ENCODE measurements at regions not wholly inside any gene's neighbourhood (a gene's known extent, or its start where the extent isn't known, plus 50 kb on each side); places are given as distances from the start of the nearest gene placed in this dataset.

DNA sequence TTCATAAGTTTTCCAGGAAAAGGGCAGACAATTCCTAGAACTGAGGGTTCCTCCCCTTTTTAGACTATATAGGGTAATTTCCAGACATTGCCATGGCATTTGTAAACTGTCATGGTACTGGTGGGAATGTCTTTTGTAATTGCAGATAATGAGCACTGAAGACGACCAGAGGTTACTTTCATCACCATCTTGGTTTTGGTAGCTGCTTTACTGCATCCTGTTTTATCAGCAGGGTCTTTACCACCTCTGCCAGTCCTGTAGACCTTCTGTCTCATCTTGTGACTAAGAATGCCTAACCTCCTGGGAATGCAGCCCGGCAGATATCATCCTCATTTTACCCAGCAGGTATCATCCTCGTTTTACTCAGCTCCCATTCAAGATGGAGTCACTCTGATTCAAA, 583.9 kb upstream of the KLHL29 start:
- no peak for DNase-seq

DNA sequence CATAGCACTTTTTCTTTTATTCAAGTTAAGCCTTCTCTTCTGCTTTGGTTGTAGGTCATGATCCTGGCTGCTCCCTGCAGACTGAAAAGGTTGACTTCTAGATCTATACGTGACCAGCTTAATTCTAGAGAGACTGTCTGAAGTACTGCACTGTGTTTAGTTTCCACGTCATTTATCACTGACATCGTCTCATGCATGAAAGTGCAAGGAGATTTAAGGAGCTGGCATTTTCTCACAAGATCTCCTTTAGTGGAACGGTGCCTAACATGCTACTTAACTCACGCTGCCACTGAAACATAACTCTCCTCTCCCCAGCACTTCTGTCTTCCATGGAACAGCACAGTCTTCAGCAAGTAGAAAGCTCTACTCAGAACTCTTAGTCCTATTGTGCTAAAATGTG, 583.0 kb upstream of the KLHL29 start:
- no peak for DNase-seq

DNA sequence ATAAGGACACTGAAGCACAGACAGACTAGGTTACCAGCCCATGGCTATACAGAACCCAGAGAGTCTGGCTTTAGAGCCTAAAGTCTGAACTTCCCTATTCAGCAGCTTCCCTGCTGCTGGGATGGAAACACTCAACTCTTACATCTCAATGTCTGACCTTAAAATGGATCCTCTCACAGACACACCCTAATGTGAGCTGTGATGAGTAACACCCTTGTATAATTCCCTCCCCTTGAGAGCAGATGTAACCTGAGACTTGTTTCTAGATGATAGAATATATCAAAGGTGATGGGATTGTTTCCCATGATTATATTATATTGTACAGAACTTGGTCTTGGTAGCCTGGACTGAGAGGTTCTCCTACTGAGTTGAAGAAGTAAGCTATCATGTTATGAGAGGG, 577.1 kb upstream of the KLHL29 start:
- no peak for DNase-seq

DNA sequence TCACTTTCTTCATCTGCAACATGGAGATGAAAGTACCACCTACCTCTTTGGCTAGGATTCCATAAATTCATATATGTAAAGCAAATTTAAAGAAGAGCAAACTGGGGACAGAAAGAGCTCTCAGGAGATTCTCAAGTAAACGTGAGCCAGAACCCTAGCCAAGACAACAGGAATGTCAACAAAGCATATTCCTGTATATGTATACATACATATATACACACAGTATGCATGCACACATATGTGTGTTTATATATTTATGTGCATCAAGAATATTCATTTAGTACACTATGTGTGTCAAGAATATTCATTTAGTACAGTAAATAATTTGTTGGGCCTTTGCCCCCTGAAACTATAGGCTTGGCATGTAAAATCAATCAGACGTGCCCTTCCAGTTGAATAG, 574.4 kb upstream of the KLHL29 start:
- no peak for DNase-seq

DNA sequence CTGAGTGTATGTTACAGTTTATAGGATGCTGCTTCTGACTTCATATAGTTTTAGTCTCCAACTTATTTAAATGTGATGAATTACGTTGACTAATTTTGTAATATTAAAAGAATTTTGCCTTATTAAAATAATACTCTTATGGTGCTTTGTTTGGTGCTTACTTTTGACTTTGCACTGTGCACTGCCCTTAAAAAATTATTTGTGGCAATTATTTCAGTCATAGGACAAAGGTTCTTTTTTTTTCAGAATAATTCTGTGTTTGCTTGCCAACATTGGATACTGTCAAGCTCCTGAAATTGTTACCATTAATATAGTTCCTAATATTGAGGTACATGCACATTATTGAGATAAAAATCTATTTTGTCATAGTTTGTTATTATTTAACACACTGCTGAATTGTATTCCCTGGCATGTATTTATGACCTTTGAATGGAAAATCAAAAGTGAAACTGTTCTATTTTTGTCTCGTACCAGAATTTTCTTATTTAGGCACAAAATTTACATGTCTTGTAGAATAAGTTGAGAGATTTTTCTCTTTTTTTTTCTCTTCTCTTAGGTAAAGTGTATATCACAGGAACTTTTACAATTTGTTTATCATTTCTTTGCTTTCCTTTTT, 572.8 kb upstream of the KLHL29 start:
- no peak for DNase-seq

DNA sequence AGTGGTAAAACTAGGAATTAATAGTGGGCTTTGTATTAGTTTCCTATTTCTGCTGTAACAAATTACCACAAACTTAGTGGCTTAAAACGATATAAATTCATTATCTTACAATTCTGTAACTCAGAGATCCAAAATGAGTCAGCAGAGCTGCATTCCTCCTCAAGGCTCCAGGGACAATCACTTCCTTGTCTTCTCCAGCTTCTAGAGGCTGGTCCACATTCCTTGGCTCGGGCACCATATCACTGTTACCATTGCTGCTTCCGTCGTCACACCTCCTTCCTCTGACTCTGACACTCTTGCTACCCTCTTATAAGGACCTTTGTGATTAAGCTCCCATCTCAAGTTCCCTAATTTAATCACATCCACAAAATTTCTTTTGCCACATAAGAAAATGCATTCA, 567.8 kb upstream of the KLHL29 start:
- DNase-seq = no peak

DNA sequence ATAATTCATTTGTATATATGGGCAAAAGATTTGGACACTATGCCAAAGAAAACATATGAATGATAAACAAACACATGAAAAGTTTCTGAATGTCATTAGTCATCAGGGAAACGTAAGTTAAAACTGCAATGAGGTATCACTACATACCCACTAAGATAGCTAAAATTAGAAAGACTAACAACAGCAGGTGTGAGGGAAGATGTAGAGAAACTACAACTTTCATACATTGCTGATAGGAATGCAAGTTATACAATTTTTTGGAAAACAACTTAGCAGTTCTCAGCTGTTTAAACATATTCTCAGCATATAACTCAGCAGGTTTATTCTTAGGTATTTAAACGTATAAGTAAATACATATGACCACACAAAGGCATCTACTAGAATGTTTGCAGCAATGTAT, 563.5 kb upstream of the KLHL29 start:
- DNase-seq = no peak

DNA sequence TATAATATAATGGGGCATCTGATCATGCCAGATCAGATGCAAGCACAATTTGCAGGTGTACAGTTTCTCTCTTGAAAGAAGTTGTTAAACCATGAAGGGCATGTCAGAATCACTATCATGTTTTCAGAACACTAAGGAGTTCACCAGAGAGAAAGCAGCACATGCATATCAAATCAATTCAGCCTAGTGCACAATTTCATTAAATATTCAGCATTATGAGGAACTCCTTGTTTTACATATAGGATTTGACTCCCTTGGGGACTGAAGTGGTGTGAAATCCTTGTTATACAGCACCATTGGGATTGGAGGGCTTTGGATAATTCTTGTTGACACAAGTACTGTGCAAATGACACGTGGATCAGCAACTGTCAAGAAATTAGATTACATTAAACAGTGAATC, 562.1 kb upstream of the KLHL29 start:
- DNase-seq = no peak

DNA sequence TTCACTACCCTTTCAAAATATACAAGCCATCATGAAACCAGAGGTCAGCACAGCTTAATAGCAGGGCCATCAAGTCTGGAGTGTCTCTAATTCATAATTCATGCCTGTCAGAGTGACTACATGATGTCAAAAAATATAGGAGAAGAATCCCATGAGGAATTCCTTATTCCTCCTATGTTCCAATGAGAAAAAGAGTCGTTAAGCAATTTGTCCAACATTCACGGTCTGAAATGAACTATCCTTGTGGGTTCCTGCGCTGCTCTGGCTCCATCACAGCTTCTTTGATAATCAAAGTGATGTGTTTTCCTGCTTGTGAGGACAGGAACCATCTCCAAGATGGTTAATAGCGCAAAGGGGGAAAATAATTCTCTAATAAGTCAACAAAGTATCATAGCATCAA, 560.4 kb upstream of the KLHL29 start:
- DNase-seq = no peak

DNA sequence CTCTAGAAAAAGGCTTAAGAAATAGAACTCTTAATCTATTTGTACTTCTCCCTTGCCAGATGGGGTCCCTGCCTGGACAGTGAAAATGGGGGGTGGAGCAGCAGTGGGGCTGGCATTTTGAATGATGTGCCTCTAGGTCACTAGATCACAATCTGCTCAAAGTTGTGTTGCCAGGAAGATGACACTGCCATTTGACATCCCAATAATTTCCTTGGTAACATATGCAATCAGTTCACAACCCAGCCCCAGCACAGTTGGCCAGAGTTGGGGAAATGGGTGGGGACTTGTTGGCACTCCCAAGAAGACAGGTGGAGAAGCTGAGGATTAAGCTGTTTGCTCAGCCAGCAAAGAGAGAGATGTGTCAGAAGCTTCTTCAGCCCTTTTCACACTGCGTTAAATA, 558.3 kb upstream of the KLHL29 start:
- DNase-seq = no peak

DNA sequence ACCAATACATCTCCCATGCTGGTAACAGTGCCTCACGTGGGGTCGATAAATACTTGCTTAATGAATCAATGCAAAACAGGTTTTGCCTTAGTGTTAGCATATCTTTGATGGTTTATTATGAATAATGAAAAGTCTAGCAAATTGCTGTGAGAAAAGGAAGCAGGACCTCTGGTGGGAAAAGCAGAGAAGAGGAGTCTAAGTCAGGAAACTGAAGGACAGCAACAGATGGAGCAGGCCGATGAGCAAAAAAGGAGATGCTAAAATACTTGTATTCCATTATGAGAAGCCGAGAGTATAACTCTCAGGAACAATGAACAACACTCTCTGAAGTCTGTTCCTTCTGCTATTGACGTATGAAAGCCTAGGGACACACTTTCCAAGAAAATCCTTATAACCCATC, 555.2 kb upstream of the KLHL29 start:
- no peak for DNase-seq

DNA sequence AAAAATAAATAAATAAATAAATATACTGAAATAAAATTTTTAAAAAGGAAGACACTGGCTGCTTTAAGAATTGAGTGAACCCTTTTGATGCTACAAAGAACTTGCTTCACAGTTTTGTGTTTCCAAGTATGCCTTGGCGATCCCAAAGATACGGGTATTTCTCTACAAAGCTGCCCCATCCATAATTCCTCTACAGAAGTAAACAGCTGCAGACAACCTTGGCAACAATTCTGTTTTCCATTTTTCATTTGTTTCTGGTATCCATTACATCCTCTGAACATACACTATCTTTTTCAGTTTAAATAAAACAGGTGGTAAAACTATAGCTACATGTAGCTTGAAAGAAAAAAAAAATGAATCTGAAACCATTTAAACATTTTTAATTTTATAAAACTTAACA, 552.8 kb upstream of the KLHL29 start:
- no peak for DNase-seq

DNA sequence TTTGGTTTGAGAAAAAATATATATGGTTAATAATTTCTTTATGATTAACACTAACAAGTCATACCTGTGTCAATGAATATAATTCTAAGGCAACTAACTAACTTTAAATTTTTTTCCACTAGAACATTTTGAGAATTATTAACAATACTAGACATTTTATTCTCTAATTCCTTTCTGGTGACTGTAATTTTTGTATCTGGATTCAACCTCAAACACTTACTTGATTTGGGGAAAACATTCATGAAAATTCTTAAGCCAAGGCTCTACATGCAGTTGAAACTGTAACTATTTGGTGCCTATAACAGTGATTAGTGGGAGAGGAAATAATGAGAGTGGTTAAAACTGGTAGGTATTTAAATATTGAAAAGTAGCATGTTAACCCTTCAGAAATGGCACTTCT, 546.5 kb upstream of the KLHL29 start:
- no peak for DNase-seq

DNA sequence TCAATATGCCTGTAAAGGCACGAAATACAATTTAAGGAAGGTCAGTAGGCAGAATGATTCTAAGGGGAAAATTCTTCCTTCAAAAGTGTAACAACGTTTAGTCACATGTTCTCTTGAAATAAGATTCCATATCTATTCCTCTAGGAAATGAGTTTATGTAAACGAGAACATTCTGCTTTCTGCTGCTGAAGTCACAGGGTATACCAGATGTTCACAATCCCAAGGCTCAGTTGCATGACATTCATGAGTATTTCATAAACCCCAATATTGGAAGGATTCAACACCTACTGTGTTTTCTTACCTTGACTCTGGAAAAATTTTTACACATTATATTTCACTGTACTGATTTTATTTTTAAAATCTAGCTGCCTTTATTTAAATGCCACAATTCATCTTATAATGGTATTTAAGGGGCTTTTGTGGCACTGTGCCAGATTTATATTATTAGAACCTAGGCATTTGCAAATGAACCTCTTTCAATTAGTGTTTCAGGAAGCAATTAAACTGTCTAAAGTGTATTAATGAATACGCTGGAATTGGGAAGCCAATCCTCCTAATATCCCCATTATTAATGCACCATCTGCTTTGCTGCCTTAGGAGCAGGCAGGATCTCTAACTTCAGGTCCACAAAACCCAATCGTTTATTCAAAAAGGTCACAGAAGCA, 542.6 kb upstream of the KLHL29 start:
- DNase-seq = no peak

DNA sequence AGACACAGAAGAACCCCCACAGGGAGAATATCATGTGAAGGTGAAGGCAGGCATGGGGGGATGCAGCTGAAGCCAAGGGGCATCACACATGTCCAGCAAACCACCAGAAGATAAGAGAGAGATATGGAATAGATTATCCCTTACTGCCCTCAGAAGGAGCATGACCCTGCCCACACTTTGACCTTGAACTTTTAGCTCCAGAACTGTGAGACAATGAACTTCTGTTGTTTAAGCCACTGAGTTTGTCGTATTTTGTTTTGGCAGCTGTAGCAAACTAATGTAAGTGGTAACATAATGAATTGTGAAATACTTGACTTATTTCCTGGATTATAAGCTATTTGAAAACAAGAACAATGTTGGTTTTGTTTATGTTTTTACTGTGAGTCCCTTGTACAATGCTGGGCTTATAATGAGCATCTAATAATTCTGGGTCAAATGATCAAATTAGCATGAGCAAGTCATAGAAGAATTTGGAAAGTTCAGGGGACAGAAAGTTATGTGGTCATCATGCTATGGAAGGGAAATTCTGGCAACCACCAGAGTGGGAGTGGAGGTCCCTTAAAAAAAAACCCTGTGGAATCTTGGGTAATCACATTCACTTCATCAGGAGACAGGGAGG, 541.0 kb upstream of the KLHL29 start:
- DNase-seq = no peak

DNA sequence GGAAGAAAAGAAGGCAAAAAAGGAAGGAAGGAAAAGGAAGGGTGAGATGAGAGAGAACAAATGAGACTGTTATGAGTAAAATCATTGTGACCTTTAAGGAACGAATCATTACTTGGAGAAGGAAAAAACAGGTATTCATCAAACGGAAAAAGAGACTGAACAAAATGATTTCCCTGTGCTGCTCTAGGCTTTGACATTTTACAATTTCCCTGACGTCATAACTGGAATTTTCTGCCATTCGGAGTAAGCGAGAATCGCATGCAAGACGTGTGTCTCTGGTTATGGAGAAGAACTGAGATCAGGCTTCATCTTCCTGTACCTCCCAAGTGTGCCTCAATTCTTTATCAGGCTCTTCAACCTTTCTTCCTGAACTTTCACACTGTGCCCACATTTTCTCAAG, 534.7 kb upstream of the KLHL29 start:
- DNase-seq = no peak

DNA sequence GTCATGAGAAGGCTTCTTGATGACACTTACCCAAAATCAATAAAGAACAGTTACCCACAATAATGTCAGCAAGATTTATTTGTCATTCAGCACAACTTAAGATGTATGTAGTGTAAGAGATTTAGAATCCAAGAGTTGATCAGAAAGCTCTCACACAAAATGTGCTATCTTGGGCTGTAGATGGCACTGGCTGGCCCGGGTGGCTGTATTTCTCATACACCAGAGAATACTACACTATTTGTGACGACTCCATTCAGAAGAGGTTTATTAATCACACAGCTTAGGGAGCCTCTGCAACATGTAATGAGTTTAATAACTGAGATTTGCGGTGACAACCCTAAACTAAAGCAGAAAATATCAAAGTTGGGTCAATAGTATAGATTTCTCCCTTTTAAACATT, 530.4 kb upstream of the KLHL29 start:
- no peak for DNase-seq

DNA sequence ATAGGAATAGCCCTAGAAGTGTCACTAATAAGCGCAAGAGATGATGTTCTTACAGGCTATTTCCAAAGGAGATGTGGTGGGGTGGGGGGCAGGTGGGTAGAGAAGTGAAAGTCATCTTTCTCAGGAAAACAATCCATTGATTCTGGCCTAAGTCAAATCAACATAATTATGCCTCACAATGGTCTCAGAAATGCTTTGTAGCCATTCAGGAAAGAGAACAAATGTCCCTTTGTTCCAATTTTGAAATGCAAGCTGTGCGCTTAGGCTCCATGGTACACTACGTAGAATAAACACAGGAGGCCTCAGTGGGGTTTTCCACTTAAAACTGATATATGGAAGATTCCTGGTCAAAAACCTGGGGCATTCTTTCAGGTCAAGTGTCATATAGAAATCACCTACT, 529.9 kb upstream of the KLHL29 start:
- no peak for DNase-seq

DNA sequence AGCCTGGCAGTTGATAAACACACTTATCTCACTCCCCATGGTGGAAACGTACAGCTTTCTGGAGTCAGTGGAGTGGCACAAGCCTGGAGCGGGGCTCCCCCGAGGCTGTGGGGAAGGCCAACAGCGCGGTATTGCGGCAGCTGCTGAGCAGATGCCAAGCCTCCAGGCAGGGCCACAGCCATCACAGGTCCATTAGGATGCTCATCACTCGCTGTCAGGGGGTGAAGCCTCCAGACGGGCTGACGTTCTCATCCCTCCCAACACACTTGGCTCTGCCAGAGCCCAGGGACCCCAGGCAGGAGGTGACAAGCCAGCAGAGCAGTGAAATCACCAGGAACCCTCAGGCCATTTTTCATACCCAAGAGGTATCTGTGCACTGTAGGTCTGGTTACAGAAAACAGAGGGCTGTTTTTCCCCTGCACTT, 529.2 kb upstream of the KLHL29 start:
- no peak for DNase-seq

DNA sequence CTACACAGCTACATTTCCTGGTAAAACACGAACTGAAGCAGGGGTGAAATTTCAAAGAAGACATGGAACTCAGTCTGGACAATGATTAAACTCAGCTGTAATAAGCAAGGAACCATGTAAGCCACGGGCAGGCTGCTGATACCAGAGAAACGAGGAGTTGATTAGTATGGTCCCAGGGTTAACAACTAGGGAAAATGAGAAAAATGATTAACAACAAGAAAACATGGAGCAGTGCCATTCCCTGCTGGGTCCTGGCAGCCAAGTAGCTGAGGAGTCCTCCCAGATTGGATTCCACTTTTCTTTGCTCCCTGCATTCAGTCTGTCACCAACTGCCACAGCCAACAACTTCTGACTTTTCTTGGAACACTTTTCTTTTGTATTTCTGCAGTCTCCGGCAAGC, 517.0 kb upstream of the KLHL29 start:
- no peak for DNase-seq

DNA sequence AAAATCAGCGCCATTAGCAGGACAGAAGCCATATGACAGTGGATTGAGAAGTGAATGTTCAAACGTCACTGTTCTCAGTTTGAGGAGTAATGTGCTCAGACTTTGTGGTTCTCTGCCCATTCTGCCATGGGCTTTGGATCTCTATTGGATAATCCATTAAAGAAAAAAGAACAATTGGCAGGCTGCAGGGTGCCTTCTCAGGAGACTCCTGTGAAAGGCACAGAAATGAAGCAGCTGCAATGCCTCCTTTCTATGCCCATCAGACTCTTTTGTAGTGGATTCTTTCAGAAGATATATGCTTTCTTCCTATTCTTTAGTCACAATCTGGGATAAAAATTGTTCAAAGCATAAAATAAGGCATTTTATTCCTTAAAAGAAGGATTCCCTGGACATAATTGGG, 506.9 kb upstream of the KLHL29 start:
- DNase-seq = no peak

DNA sequence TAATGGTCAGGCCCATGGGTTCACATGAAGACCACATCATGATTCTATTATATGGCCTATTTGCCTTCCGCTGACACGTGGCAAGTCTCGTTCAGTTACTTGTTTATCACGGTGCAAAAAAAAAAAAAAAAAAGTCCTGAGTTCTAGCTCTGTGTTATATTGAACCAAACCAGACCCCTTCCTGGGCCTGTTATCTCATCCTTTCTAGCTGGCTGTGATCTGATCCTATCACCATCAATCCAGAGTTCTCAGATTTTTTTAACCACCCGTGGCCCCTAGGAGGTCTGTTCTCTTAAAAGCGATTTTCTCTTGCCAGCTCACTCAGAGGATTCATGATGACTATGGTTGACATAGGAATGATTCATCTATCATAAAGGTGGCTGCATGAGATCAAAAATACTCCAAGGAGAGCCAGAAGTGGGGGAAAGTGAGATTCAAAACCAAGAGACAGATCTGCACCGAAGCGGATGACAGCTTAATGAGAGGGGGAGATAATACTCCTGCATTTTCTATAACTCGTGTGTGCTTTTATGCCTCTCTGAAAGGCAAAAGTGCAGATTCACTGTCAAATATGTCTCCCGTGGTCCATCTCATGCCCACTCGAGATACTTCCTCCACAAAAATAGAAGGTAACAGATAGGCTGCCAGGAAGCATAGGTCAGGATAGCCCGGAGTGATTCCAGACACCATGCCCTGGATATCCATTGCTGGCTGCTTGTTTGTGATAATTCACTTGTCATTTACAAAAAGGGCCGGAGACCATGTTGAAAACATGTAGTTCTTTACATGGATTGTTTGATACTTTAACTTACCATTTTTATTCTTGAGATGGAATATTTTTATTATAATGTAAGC, 505.7 kb upstream of the KLHL29 start:
- no peak for DNase-seq

DNA sequence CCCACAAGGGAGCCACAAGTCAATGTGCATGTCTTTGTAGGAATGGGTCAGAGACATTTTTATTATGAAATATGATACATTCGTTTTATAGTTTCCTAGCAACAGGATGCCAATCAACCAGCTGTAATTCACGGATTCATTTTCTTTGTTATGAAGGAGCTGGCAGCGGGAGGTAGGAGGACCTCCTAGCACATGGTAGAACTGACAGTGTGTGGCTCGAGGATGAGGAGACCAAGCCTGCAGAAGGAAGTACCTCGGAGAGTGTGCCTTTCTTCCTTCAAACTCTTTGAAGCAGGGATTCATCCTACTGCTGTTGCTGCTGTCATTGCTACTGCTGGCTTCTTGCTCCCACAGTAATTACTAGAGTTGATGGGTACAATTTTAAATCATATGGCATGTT, 504.8 kb upstream of the KLHL29 start:
- no peak for DNase-seq

DNA sequence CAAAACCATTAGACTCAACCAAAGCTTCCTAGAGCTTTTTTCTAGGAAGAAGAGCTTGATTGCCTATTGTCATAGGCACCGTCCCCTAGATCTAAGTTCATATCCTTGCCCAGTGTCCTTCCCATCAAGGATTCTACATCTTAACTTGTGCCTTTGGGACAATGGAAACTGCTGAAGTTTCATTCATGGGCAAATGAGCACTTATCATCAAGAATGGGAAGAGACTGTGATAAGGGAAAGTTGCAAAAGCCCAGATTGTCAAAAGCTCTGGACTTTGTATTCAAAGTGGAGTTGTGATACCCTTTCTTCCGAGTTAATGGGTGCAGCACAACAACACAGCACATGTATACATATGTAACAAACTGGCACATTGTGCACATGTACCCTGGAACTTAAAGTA, 503.0 kb upstream of the KLHL29 start:
- DNase-seq = no peak

All from stimulated activated naive CD4-positive, alpha-beta T cell (primary cell).